BJ (cell line): ENCODE measurements at regions not wholly inside any gene's neighbourhood (a gene's known extent, or its start where the extent isn't known, plus 50 kb on each side); places are given as distances from the start of the nearest gene placed in this dataset.

Source experiments
- CTCF ChIA-PET: fragments of 350-600 bp; formaldehyde crosslinking; extraction: SDS; loops from one replicate; lab custom pipeline; 2021; ENCODE audit warnings: antibody characterized with exemption, inconsistent platforms; lab: Yijun Ruan, JAX
- POLR2A ChIA-PET: fragments of 300-600 bp; sonication (Branson Sonifier 250); formaldehyde crosslinking; extraction: SDS; loops from one replicate; lab custom pipeline; 2021; ENCODE audit warnings: antibody characterized with exemption; lab: Charles Lee
- DNase-seq: peaks from one replicate; pipeline ENCODE4 v3.0.0-alpha.2; 2011; ENCODE audit warnings: low read depth
- H3K27me3 ChIP-seq: 2 replicates; pipeline ENCODE4 v1.6.0; 2011; ENCODE audit warnings: low read length; ENCODE audit not compliant: control insufficient read depth, insufficient read depth
- H3K36me3 ChIP-seq: 2 replicates; pipeline ENCODE4 v1.5.1; 2011; ENCODE audit warnings: low read length; ENCODE audit not compliant: control insufficient read depth, insufficient read depth
- H3K4me3 ChIP-seq: 2 replicates; pipeline ENCODE4 v1.5.1; 2011; ENCODE audit warnings: low read depth, mild to moderate bottlenecking, control low read depth, low read length
- CTCF ChIP-seq: IDR thresholded peaks from 2 replicates; pipeline ENCODE4 v1.5.1; 2011; ENCODE audit warnings: low read depth, mild to moderate bottlenecking, control low read depth, inconsistent platforms, low read length, moderate library complexity; ENCODE audit not compliant: insufficient read depth

DNA sequence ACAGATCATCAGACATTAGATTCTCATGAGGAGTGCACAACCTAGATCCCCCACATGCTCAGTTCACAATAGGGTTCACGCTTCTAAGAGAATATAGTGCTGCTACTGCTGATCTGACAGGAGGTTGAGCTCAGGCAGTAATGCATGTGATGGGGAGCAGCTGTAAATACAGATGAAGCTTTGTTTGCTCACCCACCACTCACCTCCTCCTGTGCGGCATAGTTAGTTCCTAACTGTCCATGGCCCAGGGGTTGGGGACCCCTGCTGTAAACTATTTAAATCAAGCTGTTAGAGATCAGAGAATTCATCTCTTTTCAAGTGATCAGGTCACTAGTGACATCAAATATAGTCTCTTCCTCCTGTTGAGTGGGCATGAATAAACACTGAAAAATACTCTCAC lies 88.8 kb upstream of the ACVR2A start:
- H3K4me3 ChIP-seq: no peak overlapping the region
- H3K36me3 ChIP-seq: no peaks in the 10 kb centered on the region
- POLR2A ChIA-PET: no interaction called here
- H3K27me3 ChIP-seq: no peaks in the 10 kb centered on the region
- DNase-seq: no peak
- no peak for TF ChIP-seq CTCF
- CTCF ChIA-PET: no interaction called here

GRCh38 chr2:147740211-147740927 lies 104.5 kb upstream of the ACVR2A start:
- no peaks in the 10 kb centered on the region for H3K27me3 ChIP-seq
- CTCF ChIA-PET: no interaction called here
- H3K4me3 ChIP-seq: no peak overlapping the region
- no peaks in the 10 kb centered on the region for H3K36me3 ChIP-seq
- TF ChIP-seq CTCF: no peak
- no peak for DNase-seq
- POLR2A ChIA-PET: no interaction called here

- H3K36me3 ChIP-seq: no peaks in the 10 kb centered on the region
- H3K27me3 ChIP-seq: no peaks in the 10 kb centered on the region
- H3K4me3 ChIP-seq: no peak overlapping the region
- ChIA-PET CTCF (interaction anchor here (0.9 kb wide), 1 partner anchor 53 kb away, joined by 3 read pairs; no protein-coding TSS in a partner anchor), POLR2A (no interaction called here)
- no peak for TF ChIP-seq CTCF
- DNase-seq: no peak
Measured at GRCh38 chr2:147739508-147739907, 105.3 kb upstream of the ACVR2A start.

DNA sequence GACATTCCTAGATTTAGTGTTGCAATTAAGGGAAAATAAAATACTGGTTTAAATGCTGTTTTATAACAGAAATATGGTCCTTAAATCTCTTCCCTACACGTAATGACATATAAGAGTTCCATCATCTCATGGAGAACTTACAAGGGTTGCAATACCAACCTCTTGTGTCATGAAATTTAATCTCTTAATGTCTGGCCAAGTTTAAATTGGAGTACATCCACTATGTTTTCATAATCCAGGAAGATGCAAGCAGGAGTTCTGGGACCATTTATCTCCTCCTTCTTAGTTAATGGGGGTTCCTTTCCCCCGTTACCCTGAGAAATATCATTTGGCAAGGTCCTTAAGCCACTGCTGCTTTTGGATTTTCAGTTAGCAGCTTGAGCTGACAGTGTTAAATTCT lies 126.0 kb upstream of the ACVR2A start:
- TF ChIP-seq CTCF: no peak
- ChIA-PET POLR2A (no interaction called here), CTCF (no interaction called here)
- Histone ChIP-seq H3K36me3 (no peaks in the 10 kb centered on the region), H3K27me3 (no peaks in the 10 kb centered on the region), H3K4me3 (no peak overlapping the region)
- DNase-seq: no peak

GRCh38 chr2:147716906-147717305 lies 127.9 kb upstream of the ACVR2A start:
- ChIA-PET CTCF (no interaction called here), POLR2A (no interaction called here)
- H3K27me3 ChIP-seq: no peaks in the 10 kb centered on the region
- H3K36me3 ChIP-seq: no peaks in the 10 kb centered on the region
- DNase-seq: no peak
- H3K4me3 ChIP-seq: no peak overlapping the region
- TF ChIP-seq CTCF: no peak
